Osteocyte (in vitro differentiated cells): ENCODE measurements at regions not wholly inside any gene's neighbourhood (a gene's known extent, or its start where the extent isn't known, plus 50 kb on each side); places are given as distances from the start of the nearest gene placed in this dataset.

Experiments used
- DNase-seq: peaks from one replicate; pipeline ENCODE4 v3.0.0; 2021; ENCODE audit warnings: mixed read lengths; ENCODE audit not compliant: unreplicated experiment; ENCODE audit errors: extremely low spot score
- H3K27ac Mint-ChIP-seq: one replicate; pipeline ENCODE4 v1.8.0; 2021; ENCODE audit warnings: mild to moderate bottlenecking, mixed read lengths; ENCODE audit not compliant: unreplicated experiment
- H3K27me3 Mint-ChIP-seq: one replicate; pipeline ENCODE4 v1.8.0; 2021; ENCODE audit warnings: mixed read lengths; ENCODE audit not compliant: unreplicated experiment
- H3K36me3 Mint-ChIP-seq: one replicate; pipeline ENCODE4 v1.8.0; 2021; ENCODE audit warnings: mixed read lengths; ENCODE audit not compliant: unreplicated experiment
- H3K4me1 Mint-ChIP-seq: one replicate; pipeline ENCODE4 v1.8.0; 2021; ENCODE audit warnings: mixed read lengths; ENCODE audit not compliant: unreplicated experiment
- H3K4me3 Mint-ChIP-seq: one replicate; pipeline ENCODE4 v1.8.0; 2021; ENCODE audit warnings: mild to moderate bottlenecking, moderate library complexity, mixed read lengths; ENCODE audit not compliant: unreplicated experiment
- H3K9me3 Mint-ChIP-seq: one replicate; pipeline ENCODE4 v1.8.0; 2021; ENCODE audit warnings: mixed read lengths; ENCODE audit not compliant: unreplicated experiment
- TF ChIP-seq, protein P1 (sequence below): fragments of 200-600 bp; sonication (generic); IDR thresholded peaks from 2 replicates; pipeline ENCODE4 v1.5.0; 2021; ENCODE audit warnings: antibody characterized with exemption, mild to moderate bottlenecking, moderate library complexity

DNA sequence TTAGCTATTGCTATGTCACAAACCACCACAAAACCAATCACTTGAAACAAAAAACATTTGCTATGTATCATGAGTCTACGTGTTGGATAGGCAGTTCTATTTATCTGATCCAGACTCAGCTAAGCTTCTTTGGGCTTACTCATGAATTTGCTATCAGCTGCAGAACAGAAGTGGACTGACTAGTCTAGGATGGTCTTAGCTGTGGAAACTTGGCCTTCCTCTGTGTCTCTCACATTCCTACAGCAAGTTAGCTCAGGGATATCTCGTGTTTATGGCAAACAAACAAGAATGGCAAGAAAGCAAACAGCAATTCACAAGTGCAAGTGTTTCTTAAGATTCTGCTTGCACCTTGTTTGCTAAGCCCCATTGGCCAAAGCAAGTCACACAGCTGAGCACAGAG is 288.0 kb upstream of the TNP1 start:
- Mint-ChIP-seq H3K4me1 (peaks cover 4% of the 10 kb centered on the region), H3K4me3 (no peak overlapping the region), H3K27ac (no peak overlapping the region)

DNA sequence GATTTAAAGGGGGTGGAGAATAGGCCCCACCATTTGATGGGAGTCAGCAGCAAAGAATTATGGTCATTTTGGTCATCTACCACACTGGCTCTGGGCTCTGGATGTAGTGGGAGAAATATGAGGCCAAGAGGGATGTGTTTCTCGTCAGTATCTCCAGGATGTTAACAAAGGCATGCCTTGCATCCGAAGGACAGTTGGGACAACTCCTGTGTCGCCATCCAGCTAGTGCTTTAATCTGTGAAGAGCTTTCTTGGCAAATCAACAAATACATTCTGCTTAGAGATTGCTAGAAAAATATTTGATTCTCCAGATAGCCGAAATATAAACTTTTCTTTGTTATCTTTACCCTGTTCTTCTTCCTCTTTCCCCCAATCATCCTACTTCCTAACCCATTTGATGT is 287.1 kb upstream of the TNP1 start:
- H3K27ac Mint-ChIP-seq: no peak overlapping the region
- no peaks in the 10 kb centered on the region for H3K27me3 Mint-ChIP-seq
- H3K36me3 Mint-ChIP-seq: no peaks in the 10 kb centered on the region

More for the DNA sequence above, 288.0 kb upstream of the TNP1 start:
- H3K27me3 Mint-ChIP-seq: no peaks in the 10 kb centered on the region
- H3K36me3 Mint-ChIP-seq: no peaks in the 10 kb centered on the region
- no peaks in the 10 kb centered on the region for H3K9me3 Mint-ChIP-seq
- TF ChIP-seq, protein P1, sequence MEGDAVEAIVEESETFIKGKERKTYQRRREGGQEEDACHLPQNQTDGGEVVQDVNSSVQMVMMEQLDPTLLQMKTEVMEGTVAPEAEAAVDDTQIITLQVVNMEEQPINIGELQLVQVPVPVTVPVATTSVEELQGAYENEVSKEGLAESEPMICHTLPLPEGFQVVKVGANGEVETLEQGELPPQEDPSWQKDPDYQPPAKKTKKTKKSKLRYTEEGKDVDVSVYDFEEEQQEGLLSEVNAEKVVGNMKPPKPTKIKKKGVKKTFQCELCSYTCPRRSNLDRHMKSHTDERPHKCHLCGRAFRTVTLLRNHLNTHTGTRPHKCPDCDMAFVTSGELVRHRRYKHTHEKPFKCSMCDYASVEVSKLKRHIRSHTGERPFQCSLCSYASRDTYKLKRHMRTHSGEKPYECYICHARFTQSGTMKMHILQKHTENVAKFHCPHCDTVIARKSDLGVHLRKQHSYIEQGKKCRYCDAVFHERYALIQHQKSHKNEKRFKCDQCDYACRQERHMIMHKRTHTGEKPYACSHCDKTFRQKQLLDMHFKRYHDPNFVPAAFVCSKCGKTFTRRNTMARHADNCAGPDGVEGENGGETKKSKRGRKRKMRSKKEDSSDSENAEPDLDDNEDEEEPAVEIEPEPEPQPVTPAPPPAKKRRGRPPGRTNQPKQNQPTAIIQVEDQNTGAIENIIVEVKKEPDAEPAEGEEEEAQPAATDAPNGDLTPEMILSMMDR: no peak
- DNase-seq: no peak

DNA sequence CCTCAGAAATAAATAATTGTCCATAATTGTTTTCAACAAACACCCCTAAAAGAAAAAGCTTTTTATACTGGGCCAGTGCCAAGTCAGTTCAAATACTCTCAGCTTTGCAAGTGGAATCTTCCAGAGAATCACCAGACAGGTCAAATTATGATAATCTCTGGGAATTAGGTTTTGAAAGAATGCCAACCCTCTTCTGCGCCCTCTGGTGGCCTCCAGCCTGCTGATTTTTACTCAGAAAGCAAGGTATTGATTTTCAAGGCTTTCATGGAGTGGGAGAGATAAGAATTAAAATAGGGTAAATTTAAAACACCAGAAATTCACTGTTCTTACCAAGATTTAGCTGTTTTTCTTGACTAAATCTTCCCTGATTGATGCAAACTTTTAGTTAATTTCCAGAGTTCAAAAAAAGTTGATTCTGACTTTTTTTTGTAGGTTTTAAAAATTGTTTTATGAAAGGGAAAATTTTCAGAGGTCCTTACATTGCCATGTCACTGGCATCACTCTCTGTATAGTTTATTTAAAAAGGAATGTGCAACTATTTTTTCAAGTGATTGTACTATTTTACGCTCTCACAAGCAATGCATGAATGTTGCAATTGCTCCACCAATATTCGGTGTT is 282.9 kb upstream of the TNP1 start:
- H3K4me1 Mint-ChIP-seq: no peaks in the 10 kb centered on the region
- H3K27me3 Mint-ChIP-seq: no peaks in the 10 kb centered on the region
- H3K36me3 Mint-ChIP-seq: peaks cover 12% of the 10 kb centered on the region
- TF ChIP-seq, protein P1: peak; percentile 46
- no peak for DNase-seq
- no peak overlapping the region for H3K4me3 Mint-ChIP-seq
- H3K27ac Mint-ChIP-seq: no peak overlapping the region
- H3K9me3 Mint-ChIP-seq: peaks cover 36% of the 10 kb centered on the region

More for the DNA sequence above, 287.1 kb upstream of the TNP1 start:
- Mint-ChIP-seq H3K4me3 (no peak overlapping the region), H3K4me1 (peaks cover 2% of the 10 kb centered on the region), H3K9me3 (peaks cover 7% of the 10 kb centered on the region)
- DNase-seq: no peak
- TF ChIP-seq, protein P1: no peak

DNA sequence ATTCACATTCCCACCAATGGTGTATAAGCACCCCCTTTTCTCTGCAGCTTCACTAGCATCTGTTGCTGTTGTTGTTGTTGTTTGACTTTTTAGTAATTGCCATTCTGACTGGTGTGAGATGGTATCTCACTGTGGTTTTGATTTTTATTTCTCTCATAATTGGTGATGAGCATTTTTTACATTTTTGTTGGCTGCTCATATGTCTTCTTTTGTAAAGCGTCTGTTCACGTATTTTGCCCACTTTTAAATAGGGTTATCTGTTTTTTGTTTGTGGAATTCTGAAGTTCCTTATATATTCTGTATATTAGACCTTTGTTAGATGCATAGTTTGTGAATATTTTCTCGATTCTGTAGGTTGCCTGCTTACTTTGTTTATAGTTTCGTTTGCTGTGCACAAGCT is 278.4 kb upstream of the TNP1 start:
- TF ChIP-seq, protein P1: no peak
- H3K27ac Mint-ChIP-seq: no peak overlapping the region
- H3K9me3 Mint-ChIP-seq: peaks cover 55% of the 10 kb centered on the region
- H3K36me3 Mint-ChIP-seq: peaks cover 16% of the 10 kb centered on the region
- no peaks in the 10 kb centered on the region for H3K27me3 Mint-ChIP-seq
- DNase-seq: no peak
- no peak overlapping the region for H3K4me3 Mint-ChIP-seq
- H3K4me1 Mint-ChIP-seq: no peaks in the 10 kb centered on the region

DNA sequence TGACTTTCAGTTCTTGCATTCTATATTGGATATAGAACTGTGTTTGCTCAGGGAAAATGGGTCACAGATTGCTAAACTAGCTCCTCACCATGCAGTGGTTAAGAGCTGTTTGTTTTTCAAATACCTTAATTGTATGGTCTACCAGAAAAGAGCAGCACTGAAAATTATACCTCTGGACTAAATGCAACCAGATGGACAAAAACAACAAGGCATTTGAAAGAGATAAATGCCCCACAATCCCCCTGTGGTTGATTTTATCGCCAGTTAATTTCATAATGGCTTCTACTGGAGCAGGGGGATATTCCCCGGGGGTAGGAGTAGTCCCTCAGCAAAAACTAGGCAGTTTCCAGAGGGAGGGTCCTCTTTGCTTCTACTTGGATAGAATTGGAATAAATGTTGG is 267.9 kb upstream of the TNP1 start:
- peaks cover 23% of the 10 kb centered on the region for H3K4me1 Mint-ChIP-seq
- DNase-seq: no peak
- H3K27me3 Mint-ChIP-seq: peaks cover 5% of the 10 kb centered on the region
- no peaks in the 10 kb centered on the region for H3K9me3 Mint-ChIP-seq
- TF ChIP-seq, protein P1: no peak
- no peak overlapping the region for H3K4me3 Mint-ChIP-seq
- H3K27ac Mint-ChIP-seq: peak overlapping the region; percentile 2
- no peaks in the 10 kb centered on the region for H3K36me3 Mint-ChIP-seq
